B cell (primary cell): ENCODE measurements at regions not wholly inside any gene's neighbourhood (a gene's known extent, or its start where the extent isn't known, plus 50 kb on each side); places are given as distances from the start of the nearest gene placed in this dataset.

Source experiments
- EZH2 ChIP-seq: IDR thresholded peaks from 2 replicates; pipeline ENCODE4 v1.6.1; 2012; ENCODE audit warnings: borderline replicate concordance, low read depth, mild to moderate bottlenecking, moderate library complexity, low read length; ENCODE audit not compliant: insufficient read depth, poor library complexity, severe bottlenecking
- TF ChIP-seq, protein P1 (sequence below): fragments of 200-600 bp; IDR thresholded peaks from one replicate; pipeline ENCODE4 v1.8.0; 2022; ENCODE audit warnings: antibody characterized with exemption, mild to moderate bottlenecking

DNA sequence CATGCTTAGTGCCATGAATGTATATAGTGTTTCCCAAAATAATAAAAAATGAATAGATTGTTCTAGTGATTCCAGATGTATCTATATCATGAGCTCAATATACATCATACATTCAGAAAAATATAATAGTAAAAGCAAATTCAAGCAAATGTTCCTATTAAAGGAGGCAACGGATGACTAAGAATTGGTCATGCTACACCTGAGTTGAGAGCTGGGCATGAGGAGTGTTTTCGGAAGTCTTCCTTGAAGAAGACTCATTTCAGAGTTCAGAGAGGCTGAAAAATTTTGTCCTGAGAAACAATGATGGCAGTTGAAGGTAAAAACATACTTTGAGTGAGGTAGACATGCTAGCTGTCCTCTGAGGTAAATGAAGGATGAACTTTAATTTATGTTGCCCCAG, 79.3 kb upstream of the IL1RAPL2 start:
- no peak for TF ChIP-seq EZH2
- TF ChIP-seq, protein P1, sequence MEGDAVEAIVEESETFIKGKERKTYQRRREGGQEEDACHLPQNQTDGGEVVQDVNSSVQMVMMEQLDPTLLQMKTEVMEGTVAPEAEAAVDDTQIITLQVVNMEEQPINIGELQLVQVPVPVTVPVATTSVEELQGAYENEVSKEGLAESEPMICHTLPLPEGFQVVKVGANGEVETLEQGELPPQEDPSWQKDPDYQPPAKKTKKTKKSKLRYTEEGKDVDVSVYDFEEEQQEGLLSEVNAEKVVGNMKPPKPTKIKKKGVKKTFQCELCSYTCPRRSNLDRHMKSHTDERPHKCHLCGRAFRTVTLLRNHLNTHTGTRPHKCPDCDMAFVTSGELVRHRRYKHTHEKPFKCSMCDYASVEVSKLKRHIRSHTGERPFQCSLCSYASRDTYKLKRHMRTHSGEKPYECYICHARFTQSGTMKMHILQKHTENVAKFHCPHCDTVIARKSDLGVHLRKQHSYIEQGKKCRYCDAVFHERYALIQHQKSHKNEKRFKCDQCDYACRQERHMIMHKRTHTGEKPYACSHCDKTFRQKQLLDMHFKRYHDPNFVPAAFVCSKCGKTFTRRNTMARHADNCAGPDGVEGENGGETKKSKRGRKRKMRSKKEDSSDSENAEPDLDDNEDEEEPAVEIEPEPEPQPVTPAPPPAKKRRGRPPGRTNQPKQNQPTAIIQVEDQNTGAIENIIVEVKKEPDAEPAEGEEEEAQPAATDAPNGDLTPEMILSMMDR = no peak
